ENCODE measurements at regions not wholly inside any gene's neighbourhood (a gene's known extent, or its start where the extent isn't known, plus 50 kb on each side); places are given as distances from the start of the nearest gene placed in this dataset.
A peak's percentile ranks its signal among the peaks of the same experiment; 100 is the strongest.
"Not testable (repeated sequence)": the region's sequence is repeated elsewhere in the genome, so short reads cannot be mapped to it uniquely, and the experiment has no call there.

- DNase-seq, result no peak
Measured at GRCh38 chr7:153017223-153017622, 257.7 kb downstream of the ACTR3B start.

- DNase-seq, result no peak
Measured at GRCh38 chr7:153021542-153021941, 262.0 kb downstream of the ACTR3B start.

- DNase-seq, result no peak
Measured at GRCh38 chr7:153022475-153023193, 263.1 kb downstream of the ACTR3B start.

- no peak for DNase-seq
Measured at GRCh38 chr7:153023194-153023592, 263.6 kb downstream of the ACTR3B start.

DNA sequence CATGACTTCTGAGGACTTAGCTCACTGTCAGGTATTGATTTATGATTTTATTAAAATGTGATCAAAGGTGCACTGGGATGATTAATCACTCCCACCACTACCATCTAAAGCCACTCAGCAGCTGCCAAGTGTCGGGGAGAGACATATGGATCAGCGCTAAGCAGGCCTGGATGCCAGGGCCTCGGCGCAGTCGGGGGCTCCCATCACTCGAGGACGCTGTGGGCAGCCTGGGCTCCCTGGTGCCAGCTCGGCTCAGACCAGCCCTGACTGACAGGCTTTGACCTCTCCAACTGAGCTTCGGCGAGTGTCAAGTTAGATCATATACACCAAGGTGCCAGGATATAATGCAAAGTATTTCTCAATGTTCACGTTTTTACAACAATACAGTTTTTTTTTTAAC lies 267.7 kb downstream of the ACTR3B start:
- DNase-seq, result no peak

GRCh38 chr7:153027904-153028303 lies 268.4 kb downstream of the ACTR3B start:
- DNase-seq, result no peak

- no peak for DNase-seq
Measured at GRCh38 chr7:153030976-153031375, 271.4 kb downstream of the ACTR3B start.

DNA sequence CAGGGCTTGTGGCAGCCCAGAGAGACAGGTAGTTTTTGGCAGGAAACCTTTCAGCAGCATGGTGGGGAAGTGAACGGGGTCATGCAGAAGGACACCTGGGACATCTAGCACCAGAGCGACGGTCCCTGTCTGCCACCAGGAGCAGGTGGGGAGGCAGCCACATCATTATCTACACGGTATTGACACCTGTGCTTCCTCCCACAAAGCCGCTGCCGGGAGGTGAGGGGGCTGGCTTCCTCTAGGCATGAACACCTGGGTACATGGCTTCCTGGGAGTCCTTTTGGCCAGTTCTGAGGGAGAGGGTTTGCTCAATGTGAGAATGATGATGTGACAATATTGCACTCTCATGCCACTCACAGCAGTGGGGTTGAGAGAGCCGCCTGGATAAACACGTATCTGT lies 275.2 kb downstream of the ACTR3B start:
- DNase-seq, result no peak

GRCh38 chr7:153036396-153037063 lies 277.0 kb downstream of the ACTR3B start:
- no peak for DNase-seq

GRCh38 chr7:153043440-153043839 lies 283.9 kb downstream of the ACTR3B start:
- no peak for DNase-seq

GRCh38 chr7:153044981-153045380 lies 285.4 kb downstream of the ACTR3B start:
- no peak for DNase-seq

- no peak for DNase-seq
Measured at GRCh38 chr7:153047079-153047959, 287.8 kb downstream of the ACTR3B start.

- DNase-seq, result no peak
Measured at GRCh38 chr7:153052206-153052605, 292.7 kb downstream of the ACTR3B start.

DNA sequence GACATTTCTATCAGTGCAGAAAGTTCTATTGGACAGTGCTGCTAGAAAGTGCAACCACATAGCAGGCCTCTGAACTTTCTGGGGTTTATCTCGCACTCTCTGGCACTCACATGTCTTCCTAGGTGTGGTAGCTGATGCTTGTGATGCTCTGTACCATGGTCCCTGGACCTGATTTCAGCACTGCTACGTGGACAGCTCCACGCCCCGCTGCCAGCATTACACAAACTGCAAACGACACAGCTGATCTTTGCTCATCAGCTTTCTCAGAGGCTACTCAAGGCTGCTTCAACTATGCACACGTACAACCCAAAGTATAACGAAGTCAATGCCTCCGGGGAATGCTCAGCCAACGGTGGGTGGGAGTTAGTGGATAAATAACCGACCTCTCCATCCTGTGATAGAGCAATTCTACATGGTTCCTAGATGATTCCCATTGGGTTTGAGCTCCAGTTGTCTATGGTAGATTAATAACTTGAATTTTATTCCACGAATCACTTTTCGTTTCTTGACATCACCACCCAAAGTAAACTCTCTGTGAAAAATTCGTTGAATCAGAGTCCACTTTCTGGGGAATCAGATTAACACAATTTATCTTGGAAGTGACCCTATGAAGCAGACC lies 302.5 kb downstream of the ACTR3B start:
- no peak for DNase-seq

DNA sequence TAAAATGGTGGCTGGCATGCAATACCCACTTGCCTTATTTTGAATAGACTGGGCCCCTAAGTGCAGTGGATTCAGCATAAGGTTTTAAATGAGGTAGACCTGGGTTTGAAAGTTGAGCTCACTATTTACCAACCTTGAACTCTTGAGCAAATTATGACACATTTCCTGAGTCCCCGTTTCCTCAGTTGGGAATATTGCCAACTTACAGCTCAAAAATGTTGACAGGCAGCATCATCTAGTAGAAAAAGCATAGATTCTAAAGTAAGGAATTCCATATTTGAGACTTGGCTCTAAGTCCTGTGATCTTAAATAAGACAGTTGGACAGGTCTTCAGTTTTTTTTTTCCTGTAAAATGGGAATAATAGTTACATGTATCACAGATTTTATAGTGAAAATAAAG lies 305.5 kb downstream of the ACTR3B start:
- no peak for DNase-seq

- DNase-seq, result no peak
Measured at GRCh38 chr7:153066711-153067110, 307.2 kb downstream of the ACTR3B start.

DNA sequence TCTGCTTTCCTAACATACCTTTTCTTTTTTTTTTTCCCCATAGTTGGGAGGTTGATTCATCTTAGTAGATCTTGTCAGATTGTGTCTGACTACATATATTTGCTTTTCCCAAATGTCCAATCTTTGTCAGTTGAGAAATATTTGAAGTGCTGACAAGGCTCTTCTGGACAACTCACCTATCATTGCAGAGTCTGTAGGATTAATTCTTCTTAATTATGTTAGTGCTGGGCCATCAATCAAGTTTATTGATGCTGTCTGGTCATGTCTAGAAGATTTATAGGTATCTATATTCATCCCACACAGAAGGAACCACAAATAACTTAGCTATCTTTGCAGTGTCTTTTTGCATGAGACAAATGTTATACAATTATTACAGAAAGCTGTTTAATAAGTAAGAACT lies 310.6 kb downstream of the ACTR3B start:
- DNase-seq, result no peak

DNA sequence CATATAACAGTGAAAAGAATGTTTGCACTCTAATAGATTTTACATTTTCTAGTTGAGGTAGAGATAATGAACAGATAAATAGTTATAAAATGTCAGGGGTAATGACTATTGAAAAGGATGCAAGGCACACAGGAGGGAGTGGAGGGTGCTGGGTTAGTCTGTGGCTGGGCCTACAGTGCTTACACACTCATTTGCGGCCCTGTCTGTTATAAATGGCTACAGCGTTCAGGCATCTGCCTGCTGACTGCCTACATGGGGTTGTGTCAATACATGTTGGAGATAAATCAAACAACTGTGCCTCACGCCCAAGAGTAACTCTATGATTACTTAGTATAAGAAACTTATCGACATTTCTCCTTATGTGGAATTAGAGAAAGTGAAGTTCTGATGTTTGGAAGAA lies 313.3 kb downstream of the ACTR3B start:
- peak; percentile 3 for DNase-seq

- DNase-seq, result not testable (repeated sequence)
Measured at GRCh38 chr7:153076289-153076688, 316.7 kb downstream of the ACTR3B start.

DNA sequence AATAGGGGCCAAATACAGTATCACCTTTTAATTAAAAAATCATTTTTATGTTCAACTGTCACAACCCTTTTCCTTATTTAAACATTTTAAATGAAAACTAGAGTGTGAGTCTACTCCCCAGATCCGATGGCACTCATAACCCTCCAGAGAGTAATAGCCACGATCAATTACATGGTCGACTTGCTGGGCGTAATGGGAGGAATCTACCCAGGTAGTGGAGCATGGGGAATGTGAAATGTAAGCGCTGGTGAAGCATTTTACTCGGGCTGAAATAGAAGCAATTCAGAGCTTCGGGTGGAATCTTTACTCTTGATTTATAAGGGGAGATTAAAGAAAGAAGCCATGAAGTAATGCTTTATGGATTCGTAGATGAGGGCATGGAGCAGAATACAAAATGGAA lies 321.9 kb downstream of the ACTR3B start:
- DNase-seq, result no peak

DNA sequence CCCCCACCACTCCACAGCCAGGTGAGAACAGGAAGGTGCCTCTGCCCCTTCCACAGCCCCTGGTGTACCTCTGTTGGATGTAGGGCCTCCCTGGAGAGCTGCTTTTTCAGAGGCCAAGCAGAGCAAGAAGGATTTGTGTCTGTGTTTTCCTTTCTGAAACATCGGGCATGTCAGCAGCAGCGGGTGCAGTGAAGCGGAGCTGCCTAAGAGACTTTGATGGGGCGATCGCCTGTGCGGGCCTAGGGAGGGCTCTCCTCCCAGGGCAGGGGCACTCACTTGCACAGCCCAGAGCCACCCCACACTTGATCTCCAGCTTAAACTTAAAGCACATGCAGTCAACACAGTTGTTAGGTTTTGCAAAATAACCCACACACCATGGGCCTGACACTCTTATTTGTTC lies 324.7 kb downstream of the ACTR3B start:
- no peak for DNase-seq

DNA sequence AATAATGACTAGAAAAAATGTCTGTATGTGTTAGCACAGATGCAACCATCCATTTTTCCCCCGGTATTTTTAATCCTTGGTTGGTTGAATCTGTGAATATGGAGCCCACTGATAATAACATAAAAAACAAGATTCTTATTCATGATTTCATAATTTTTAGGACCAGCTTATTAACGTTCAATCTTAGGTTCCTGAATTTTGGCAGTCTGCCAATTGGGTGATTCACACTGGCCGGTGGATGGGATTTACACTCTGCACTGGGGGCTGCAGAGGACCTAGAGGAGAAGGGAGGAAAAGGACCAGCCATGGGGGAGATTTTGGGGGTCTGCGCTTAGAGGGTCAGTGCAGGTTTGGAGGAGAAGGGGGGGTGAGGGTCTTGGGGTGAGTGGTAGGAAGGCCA lies 327.9 kb downstream of the ACTR3B start:
- DNase-seq, result no peak

- no peak for DNase-seq
Measured at GRCh38 chr7:153088601-153089000, 329.0 kb downstream of the ACTR3B start.

All from NCI-H774 (cell line).